GM23338 (cell line): ENCODE measurements at regions not wholly inside any gene's neighbourhood (a gene's known extent, or its start where the extent isn't known, plus 50 kb on each side); places are given as distances from the start of the nearest gene placed in this dataset.
A peak's percentile ranks its signal among the peaks of the same experiment; 100 is the strongest.

Experiments used
- ATAC-seq: fragments of 200-7000 bp; cut with Tn5 transposase; 3 replicates; pipeline ENCODE4 v1.9.1; 2020
- DNase-seq: peaks from one replicate; pipeline ENCODE4 v3.0.0-alpha.2; 2015; ENCODE audit warnings: low spot score
- H2AFZ ChIP-seq: fragments of 200-600 bp; sonication (generic); 2 replicates; pipeline ENCODE4 v1.8.0; 2016; ENCODE audit warnings: antibody characterized with exemption, mild to moderate bottlenecking, moderate library complexity
- H3F3A ChIP-seq: fragments of 200-600 bp; sonication (generic); replicated peaks from 2 replicates; pipeline ENCODE4 v1.8.0; 2017; ENCODE audit warnings: antibody characterized with exemption, mixed run types, low read depth
- H3K27ac ChIP-seq: fragments of 200-600 bp; sonication (generic); 2 replicates; pipeline ENCODE4 v1.6.1; 2016; ENCODE audit warnings: low read depth
- H3K27me3 ChIP-seq: fragments of 200-600 bp; sonication (generic); 2 replicates; pipeline ENCODE4 v1.8.0; 2016; ENCODE audit warnings: mild to moderate bottlenecking, mixed run types, moderate library complexity; ENCODE audit not compliant: insufficient read depth
- H3K36me3 ChIP-seq: fragments of 200-600 bp; sonication (generic); 2 replicates; pipeline ENCODE4 v1.8.0; 2016; ENCODE audit warnings: mild to moderate bottlenecking; ENCODE audit not compliant: insufficient read depth
- H3K4me1 ChIP-seq: fragments of 200-600 bp; sonication (generic); 2 replicates; pipeline ENCODE4 v1.8.0; 2016; ENCODE audit warnings: mild to moderate bottlenecking, moderate library complexity; ENCODE audit not compliant: insufficient read depth
- H3K4me2 ChIP-seq: fragments of 200-600 bp; sonication (generic); 2 replicates; pipeline ENCODE4 v1.7.1; 2017; ENCODE audit warnings: mixed run types
- H3K4me3 ChIP-seq: fragments of 200-600 bp; sonication (generic); 2 replicates; pipeline ENCODE4 v1.6.1; 2016; ENCODE audit warnings: mixed run types
- H3K79me2 ChIP-seq: fragments of 200-600 bp; sonication (generic); replicated peaks from 2 replicates; pipeline ENCODE4 v1.8.0; 2017; ENCODE audit warnings: mild to moderate bottlenecking; ENCODE audit not compliant: insufficient read depth
- H3K9me2 ChIP-seq: fragments of 200-600 bp; sonication (generic); 2 replicates; pipeline ENCODE4 v1.8.0; 2017; ENCODE audit not compliant: insufficient read depth
- H4K20me1 ChIP-seq: fragments of 200-600 bp; sonication (generic); replicated peaks from 2 replicates; pipeline ENCODE4 v1.8.0; 2017; ENCODE audit warnings: mild to moderate bottlenecking; ENCODE audit not compliant: insufficient read depth
- H3K27ac Mint-ChIP-seq: 2 replicates; pipeline ENCODE4 v1.8.0; 2020; ENCODE audit warnings: inconsistent platforms, mild to moderate bottlenecking, moderate library complexity, mixed read lengths
- H3K27me3 Mint-ChIP-seq: 3 replicates; pipeline ENCODE4 v1.8.0; 2022; ENCODE audit warnings: low read depth, mild to moderate bottlenecking, moderate library complexity, mixed read lengths, inconsistent platforms; ENCODE audit not compliant: insufficient read depth, poor library complexity
- H3K36me3 Mint-ChIP-seq: 3 replicates; pipeline ENCODE4 v1.8.0; 2021; ENCODE audit warnings: low read depth, mild to moderate bottlenecking, inconsistent platforms, moderate library complexity, mixed read lengths
- H3K4me1 Mint-ChIP-seq: 3 replicates; pipeline ENCODE4 v1.8.0; 2020; ENCODE audit warnings: mild to moderate bottlenecking, inconsistent platforms, mixed read lengths
- H3K4me3 Mint-ChIP-seq: 3 replicates; pipeline ENCODE4 v1.8.0; 2021; ENCODE audit warnings: moderate library complexity, mild to moderate bottlenecking, inconsistent platforms, mixed read lengths
- H3K9me3 Mint-ChIP-seq: 3 replicates; pipeline ENCODE4 v1.8.0; 2020; ENCODE audit warnings: moderate library complexity, mild to moderate bottlenecking, inconsistent platforms, mixed read lengths
- EZH2 ChIP-seq: fragments of 200-600 bp; sonication (generic); IDR thresholded peaks from one replicate; pipeline ENCODE4 v1.8.0; 2017; ENCODE audit warnings: antibody characterized with exemption, mild to moderate bottlenecking, low read depth; ENCODE audit not compliant: unreplicated experiment
- EZH2phosphoT487 ChIP-seq: fragments of 200-600 bp; sonication (generic); IDR thresholded peaks from one replicate; pipeline ENCODE4 v1.8.1; 2018; ENCODE audit warnings: antibody characterized with exemption; ENCODE audit not compliant: unreplicated experiment
- JUNB ChIP-seq: IDR thresholded peaks from one replicate; pipeline ENCODE4 v1.6.1; 2016; ENCODE audit warnings: antibody characterized with exemption; ENCODE audit not compliant: unreplicated experiment
- NANOG ChIP-seq: IDR thresholded peaks from 2 replicates; pipeline ENCODE4 v1.6.1; 2016; ENCODE audit warnings: antibody characterized with exemption, borderline replicate concordance
- POLR2AphosphoS5 ChIP-seq: IDR thresholded peaks from 2 replicates; pipeline ENCODE4 v1.6.1; 2016; ENCODE audit warnings: antibody characterized with exemption, low read depth
- STAT1 ChIP-seq: IDR thresholded peaks from one replicate; pipeline ENCODE4 v1.6.1; 2016; ENCODE audit warnings: antibody characterized with exemption; ENCODE audit not compliant: unreplicated experiment
- ZNF114 ChIP-seq: fragments of 250-450 bp; sonication (Bioruptor Pico); IDR thresholded peaks from 2 replicates; pipeline ENCODE4 v1.5.0; 2020; ENCODE audit warnings: mild to moderate bottlenecking, moderate library complexity
- ZNF331 ChIP-seq: fragments of 250-450 bp; sonication (Bioruptor Pico); IDR thresholded peaks from 2 replicates; pipeline ENCODE4 v1.5.0; 2020; ENCODE audit warnings: low read depth, mild to moderate bottlenecking, moderate library complexity
- TF ChIP-seq, protein P1 (sequence below), 2 experiments: fragments of 200-600 bp in 1 of 2; sonication (generic) in 1 of 2; conservative IDR thresholded peaks; 2 replicates each; pipeline versions ENCODE4 v1.5.1 to v1.6.1; 2016 to 2017; ENCODE audit warnings: antibody characterized with exemption in 2 of 2, low read depth in 2 of 2, mild to moderate bottlenecking in 2 of 2, moderate library complexity in 1 of 2
- TF ChIP-seq, protein P2 (sequence below): fragments of 250-450 bp; sonication (Bioruptor Pico); IDR thresholded peaks from 2 replicates; pipeline ENCODE4 v1.5.0; 2020; ENCODE audit warnings: mild to moderate bottlenecking, moderate library complexity
- TF ChIP-seq, protein P3 (sequence below): IDR thresholded peaks from 2 replicates; pipeline ENCODE4 v1.6.1; 2016; ENCODE audit warnings: antibody characterized with exemption

DNA sequence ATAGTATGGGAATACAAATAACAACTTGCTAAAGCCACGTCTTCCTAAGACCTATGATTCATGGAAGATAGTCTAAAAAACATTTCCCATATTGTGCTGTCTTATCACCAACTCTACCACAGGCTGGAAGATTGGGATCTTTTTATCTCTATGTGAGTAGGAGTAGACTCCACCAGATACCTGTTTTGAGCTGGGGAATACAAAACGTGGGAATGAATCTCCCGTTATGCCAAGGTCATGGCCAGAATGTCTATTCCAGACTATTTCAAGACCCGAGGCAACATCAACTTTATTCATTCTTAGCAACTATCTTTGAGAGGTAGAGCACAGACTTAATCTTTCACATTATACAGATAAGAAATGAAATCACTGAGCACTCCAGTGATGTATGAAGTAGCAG lies 2350.9 kb upstream of the WWC1 start:
- no peak overlapping the region for H3K4me2 ChIP-seq
- ATAC-seq (no peak), DNase-seq (no peak)
- Mint-ChIP-seq H3K4me1 (no peaks in the 10 kb centered on the region), H3K27ac (no peak overlapping the region), H3K4me3 (no peak overlapping the region), H3K36me3 (no peaks in the 10 kb centered on the region), H3K9me3 (no peaks in the 10 kb centered on the region), H3K27me3 (no peaks in the 10 kb centered on the region)
- H3K36me3 ChIP-seq, result no peaks in the 10 kb centered on the region
- no peaks in the 10 kb centered on the region for H3K27me3 ChIP-seq
- H3K4me1 ChIP-seq, result no peaks in the 10 kb centered on the region
- no peaks in the 10 kb centered on the region for H3K9me2 ChIP-seq
- H3K27ac ChIP-seq, result no peak overlapping the region
- no peaks in the 10 kb centered on the region for H4K20me1 ChIP-seq
- no peak overlapping the region for H2AFZ ChIP-seq
- no peaks in the 10 kb centered on the region for H3F3A ChIP-seq
- no peak overlapping the region for H3K4me3 ChIP-seq
- no peaks in the 10 kb centered on the region for H3K79me2 ChIP-seq
- TF ChIP-seq EZH2phosphoT487, result no peak
- no peak for TF ChIP-seq STAT1

DNA sequence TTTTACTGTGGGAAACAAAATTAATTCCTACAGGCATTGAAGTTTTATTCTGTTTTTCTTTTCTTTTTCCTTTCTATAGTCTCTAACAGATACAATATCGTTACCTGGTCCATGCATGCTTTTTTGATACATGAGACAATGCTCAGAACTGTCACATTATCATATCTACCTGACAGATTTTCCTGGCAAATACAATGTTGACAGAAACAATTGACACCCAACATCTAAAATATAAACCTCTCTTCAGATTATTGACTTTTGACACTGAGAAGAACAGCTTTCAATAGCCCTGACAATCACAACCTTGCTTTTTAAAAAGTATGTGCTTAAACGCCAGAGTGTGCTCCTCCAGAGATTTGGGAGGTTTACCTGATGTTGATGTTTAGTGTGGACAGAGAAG lies 2334.6 kb upstream of the WWC1 start:
- peak overlapping the region; percentile 18; the same call in 1 of the 2 replicates for H2AFZ ChIP-seq
- H3K27me3 ChIP-seq, result no peaks in the 10 kb centered on the region
- H3K79me2 ChIP-seq, result no peaks in the 10 kb centered on the region
- ATAC-seq, result no peak
- H3K27me3 Mint-ChIP-seq, result no peaks in the 10 kb centered on the region
- H3K36me3 ChIP-seq, result no peaks in the 10 kb centered on the region
- no peak overlapping the region for H3K27ac ChIP-seq
- no peak overlapping the region for H3K27ac Mint-ChIP-seq
- peaks cover 9% of the 10 kb centered on the region for H3K4me1 ChIP-seq
- peaks cover 3% of the 10 kb centered on the region; the same call in 2 of the 3 replicates for H3K36me3 Mint-ChIP-seq
- H3K4me1 Mint-ChIP-seq, result peaks cover 8% of the 10 kb centered on the region; the same call in 2 of the 3 replicates
- no peak overlapping the region for H3K4me3 ChIP-seq
- 0 out of 2 replicates have a peak, but pooled peaks cover 4% of the 10 kb centered on the region for H3K9me2 ChIP-seq
- no peaks in the 10 kb centered on the region for H4K20me1 ChIP-seq
- peaks cover 6% of the 10 kb centered on the region for H3K9me3 Mint-ChIP-seq
- H3K4me2 ChIP-seq, result no peak overlapping the region
- DNase-seq, result no peak
- H3F3A ChIP-seq, result no peaks in the 10 kb centered on the region
- no peak overlapping the region for H3K4me3 Mint-ChIP-seq
- TF ChIP-seq NANOG (no peak), EZH2phosphoT487 (no peak), JUNB (no peak), ZNF114 (CRISPR knock-in tag) (no peak), ZNF331 (CRISPR knock-in tag) (no peak), STAT1 (no peak), POLR2AphosphoS5 (no peak), EZH2 (no peak)
- TF ChIP-seq, protein P1, sequence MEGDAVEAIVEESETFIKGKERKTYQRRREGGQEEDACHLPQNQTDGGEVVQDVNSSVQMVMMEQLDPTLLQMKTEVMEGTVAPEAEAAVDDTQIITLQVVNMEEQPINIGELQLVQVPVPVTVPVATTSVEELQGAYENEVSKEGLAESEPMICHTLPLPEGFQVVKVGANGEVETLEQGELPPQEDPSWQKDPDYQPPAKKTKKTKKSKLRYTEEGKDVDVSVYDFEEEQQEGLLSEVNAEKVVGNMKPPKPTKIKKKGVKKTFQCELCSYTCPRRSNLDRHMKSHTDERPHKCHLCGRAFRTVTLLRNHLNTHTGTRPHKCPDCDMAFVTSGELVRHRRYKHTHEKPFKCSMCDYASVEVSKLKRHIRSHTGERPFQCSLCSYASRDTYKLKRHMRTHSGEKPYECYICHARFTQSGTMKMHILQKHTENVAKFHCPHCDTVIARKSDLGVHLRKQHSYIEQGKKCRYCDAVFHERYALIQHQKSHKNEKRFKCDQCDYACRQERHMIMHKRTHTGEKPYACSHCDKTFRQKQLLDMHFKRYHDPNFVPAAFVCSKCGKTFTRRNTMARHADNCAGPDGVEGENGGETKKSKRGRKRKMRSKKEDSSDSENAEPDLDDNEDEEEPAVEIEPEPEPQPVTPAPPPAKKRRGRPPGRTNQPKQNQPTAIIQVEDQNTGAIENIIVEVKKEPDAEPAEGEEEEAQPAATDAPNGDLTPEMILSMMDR (conservative IDR thresholded peaks at IDR 0.05; ENCODE audit: low read depth in 2 of 2), result no peak
- TF ChIP-seq, protein P2, sequence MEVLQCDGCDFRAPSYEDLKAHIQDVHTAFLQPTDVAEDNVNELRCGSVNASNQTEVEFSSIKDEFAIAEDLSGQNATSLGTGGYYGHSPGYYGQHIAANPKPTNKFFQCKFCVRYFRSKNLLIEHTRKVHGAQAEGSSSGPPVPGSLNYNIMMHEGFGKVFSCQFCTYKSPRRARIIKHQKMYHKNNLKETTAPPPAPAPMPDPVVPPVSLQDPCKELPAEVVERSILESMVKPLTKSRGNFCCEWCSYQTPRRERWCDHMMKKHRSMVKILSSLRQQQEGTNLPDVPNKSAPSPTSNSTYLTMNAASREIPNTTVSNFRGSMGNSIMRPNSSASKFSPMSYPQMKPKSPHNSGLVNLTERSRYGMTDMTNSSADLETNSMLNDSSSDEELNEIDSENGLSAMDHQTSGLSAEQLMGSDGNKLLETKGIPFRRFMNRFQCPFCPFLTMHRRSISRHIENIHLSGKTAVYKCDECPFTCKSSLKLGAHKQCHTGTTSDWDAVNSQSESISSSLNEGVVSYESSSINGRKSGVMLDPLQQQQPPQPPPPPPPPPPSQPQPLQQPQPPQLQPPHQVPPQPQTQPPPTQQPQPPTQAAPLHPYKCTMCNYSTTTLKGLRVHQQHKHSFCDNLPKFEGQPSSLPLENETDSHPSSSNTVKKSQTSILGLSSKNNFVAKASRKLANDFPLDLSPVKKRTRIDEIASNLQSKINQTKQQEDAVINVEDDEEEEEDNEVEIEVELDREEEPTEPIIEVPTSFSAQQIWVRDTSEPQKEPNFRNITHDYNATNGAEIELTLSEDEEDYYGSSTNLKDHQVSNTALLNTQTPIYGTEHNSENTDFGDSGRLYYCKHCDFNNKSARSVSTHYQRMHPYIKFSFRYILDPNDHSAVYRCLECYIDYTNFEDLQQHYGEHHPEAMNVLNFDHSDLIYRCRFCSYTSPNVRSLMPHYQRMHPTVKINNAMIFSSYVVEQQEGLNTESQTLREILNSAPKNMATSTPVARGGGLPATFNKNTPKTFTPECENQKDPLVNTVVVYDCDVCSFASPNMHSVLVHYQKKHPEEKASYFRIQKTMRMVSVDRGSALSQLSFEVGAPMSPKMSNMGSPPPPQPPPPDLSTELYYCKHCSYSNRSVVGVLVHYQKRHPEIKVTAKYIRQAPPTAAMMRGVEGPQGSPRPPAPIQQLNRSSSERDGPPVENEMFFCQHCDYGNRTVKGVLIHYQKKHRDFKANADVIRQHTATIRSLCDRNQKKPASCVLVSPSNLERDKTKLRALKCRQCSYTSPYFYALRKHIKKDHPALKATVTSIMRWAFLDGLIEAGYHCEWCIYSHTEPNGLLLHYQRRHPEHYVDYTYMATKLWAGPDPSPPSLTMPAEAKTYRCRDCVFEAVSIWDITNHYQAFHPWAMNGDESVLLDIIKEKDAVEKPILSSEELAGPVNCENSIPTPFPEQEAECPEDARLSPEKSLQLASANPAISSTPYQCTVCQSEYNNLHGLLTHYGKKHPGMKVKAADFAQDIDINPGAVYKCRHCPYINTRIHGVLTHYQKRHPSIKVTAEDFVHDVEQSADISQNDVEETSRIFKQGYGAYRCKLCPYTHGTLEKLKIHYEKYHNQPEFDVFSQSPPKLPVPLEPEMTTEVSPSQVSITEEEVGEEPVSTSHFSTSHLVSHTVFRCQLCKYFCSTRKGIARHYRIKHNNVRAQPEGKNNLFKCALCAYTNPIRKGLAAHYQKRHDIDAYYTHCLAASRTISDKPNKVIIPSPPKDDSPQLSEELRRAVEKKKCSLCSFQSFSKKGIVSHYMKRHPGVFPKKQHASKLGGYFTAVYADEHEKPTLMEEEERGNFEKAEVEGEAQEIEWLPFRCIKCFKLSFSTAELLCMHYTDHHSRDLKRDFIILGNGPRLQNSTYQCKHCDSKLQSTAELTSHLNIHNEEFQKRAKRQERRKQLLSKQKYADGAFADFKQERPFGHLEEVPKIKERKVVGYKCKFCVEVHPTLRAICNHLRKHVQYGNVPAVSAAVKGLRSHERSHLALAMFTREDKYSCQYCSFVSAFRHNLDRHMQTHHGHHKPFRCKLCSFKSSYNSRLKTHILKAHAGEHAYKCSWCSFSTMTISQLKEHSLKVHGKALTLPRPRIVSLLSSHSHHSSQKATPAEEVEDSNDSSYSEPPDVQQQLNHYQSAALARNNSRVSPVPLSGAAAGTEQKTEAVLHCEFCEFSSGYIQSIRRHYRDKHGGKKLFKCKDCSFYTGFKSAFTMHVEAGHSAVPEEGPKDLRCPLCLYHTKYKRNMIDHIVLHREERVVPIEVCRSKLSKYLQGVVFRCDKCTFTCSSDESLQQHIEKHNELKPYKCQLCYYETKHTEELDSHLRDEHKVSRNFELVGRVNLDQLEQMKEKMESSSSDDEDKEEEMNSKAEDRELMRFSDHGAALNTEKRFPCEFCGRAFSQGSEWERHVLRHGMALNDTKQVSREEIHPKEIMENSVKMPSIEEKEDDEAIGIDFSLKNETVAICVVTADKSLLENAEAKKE (CRISPR knock-in tag), result no peak
- TF ChIP-seq, protein P3, sequence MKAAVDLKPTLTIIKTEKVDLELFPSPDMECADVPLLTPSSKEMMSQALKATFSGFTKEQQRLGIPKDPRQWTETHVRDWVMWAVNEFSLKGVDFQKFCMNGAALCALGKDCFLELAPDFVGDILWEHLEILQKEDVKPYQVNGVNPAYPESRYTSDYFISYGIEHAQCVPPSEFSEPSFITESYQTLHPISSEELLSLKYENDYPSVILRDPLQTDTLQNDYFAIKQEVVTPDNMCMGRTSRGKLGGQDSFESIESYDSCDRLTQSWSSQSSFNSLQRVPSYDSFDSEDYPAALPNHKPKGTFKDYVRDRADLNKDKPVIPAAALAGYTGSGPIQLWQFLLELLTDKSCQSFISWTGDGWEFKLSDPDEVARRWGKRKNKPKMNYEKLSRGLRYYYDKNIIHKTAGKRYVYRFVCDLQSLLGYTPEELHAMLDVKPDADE, result no peak
